BJ (cell line): ENCODE measurements at regions not wholly inside any gene's neighbourhood (a gene's known extent, or its start where the extent isn't known, plus 50 kb on each side); places are given as distances from the start of the nearest gene placed in this dataset.

Source experiments
- CTCF ChIA-PET: fragments of 350-600 bp; formaldehyde crosslinking; extraction: SDS; loops from one replicate; lab custom pipeline; 2021; ENCODE audit warnings: antibody characterized with exemption, inconsistent platforms; lab: Yijun Ruan, JAX
- POLR2A ChIA-PET: fragments of 300-600 bp; sonication (Branson Sonifier 250); formaldehyde crosslinking; extraction: SDS; loops from one replicate; lab custom pipeline; 2021; ENCODE audit warnings: antibody characterized with exemption; lab: Charles Lee
- DNase-seq: peaks from one replicate; pipeline ENCODE4 v3.0.0-alpha.2; 2011; ENCODE audit warnings: low read depth
- H3K27me3 ChIP-seq: 2 replicates; pipeline ENCODE4 v1.6.0; 2011; ENCODE audit warnings: low read length; ENCODE audit not compliant: control insufficient read depth, insufficient read depth
- H3K36me3 ChIP-seq: 2 replicates; pipeline ENCODE4 v1.5.1; 2011; ENCODE audit warnings: low read length; ENCODE audit not compliant: control insufficient read depth, insufficient read depth
- H3K4me3 ChIP-seq: 2 replicates; pipeline ENCODE4 v1.5.1; 2011; ENCODE audit warnings: low read depth, mild to moderate bottlenecking, control low read depth, low read length
- CTCF ChIP-seq: IDR thresholded peaks from 2 replicates; pipeline ENCODE4 v1.5.1; 2011; ENCODE audit warnings: low read depth, mild to moderate bottlenecking, control low read depth, inconsistent platforms, low read length, moderate library complexity; ENCODE audit not compliant: insufficient read depth

- POLR2A ChIA-PET: no interaction called here
- CTCF ChIA-PET: no interaction called here
- Histone ChIP-seq H3K27me3 (no peaks in the 10 kb centered on the region), H3K4me3 (no peak overlapping the region), H3K36me3 (no peaks in the 10 kb centered on the region)
- DNase-seq: no peak
- TF ChIP-seq CTCF: no peak
Observed at GRCh38 chr17:52666264-52666663, 507.8 kb upstream of the CA10 start.

- POLR2A ChIA-PET: no interaction called here
- no peak for TF ChIP-seq CTCF
- Histone ChIP-seq H3K27me3 (no peaks in the 10 kb centered on the region), H3K36me3 (no peaks in the 10 kb centered on the region), H3K4me3 (no peak overlapping the region)
- CTCF ChIA-PET: no interaction called here
- DNase-seq: no peak
Observed at GRCh38 chr17:52660692-52661091, 502.2 kb upstream of the CA10 start.

GRCh38 chr17:52653014-52653413 is 494.5 kb upstream of the CA10 start:
- ChIA-PET CTCF (no interaction called here), POLR2A (no interaction called here)

GRCh38 chr17:52648995-52649394 is 490.5 kb upstream of the CA10 start:
- ChIA-PET POLR2A (no interaction called here), CTCF (no interaction called here)
- Histone ChIP-seq H3K36me3 (no peaks in the 10 kb centered on the region), H3K27me3 (no peaks in the 10 kb centered on the region), H3K4me3 (no peak overlapping the region)
- no peak for DNase-seq
- TF ChIP-seq CTCF: no peak

More at GRCh38 chr17:52653014-52653413, 494.5 kb upstream of the CA10 start:
- DNase-seq: no peak
- H3K4me3 ChIP-seq: no peak overlapping the region
- H3K36me3 ChIP-seq: no peaks in the 10 kb centered on the region
- H3K27me3 ChIP-seq: no peaks in the 10 kb centered on the region
- no peak for TF ChIP-seq CTCF

- no peak for DNase-seq
- H3K36me3 ChIP-seq: no peaks in the 10 kb centered on the region
- no peaks in the 10 kb centered on the region for H3K27me3 ChIP-seq
- ChIA-PET POLR2A (no interaction called here), CTCF (no interaction called here)
- TF ChIP-seq CTCF: no peak
- H3K4me3 ChIP-seq: no peak overlapping the region
Observed at GRCh38 chr17:52647411-52647810, 488.9 kb upstream of the CA10 start.
